Stomach (tissue), 4 donors: ENCODE measurements at regions not wholly inside any gene's neighbourhood (a gene's known extent, or its start where the extent isn't known, plus 50 kb on each side); places are given as distances from the start of the nearest gene placed in this dataset.
A peak's percentile ranks its signal among the peaks of the same experiment; 100 is the strongest.

Experiments used
- POLR2A ChIP-seq, 4 donors: fragments of 450-650 bp; IDR thresholded peaks; one replicate each; pipeline ENCODE4 v1.6.1; 2016; ENCODE audit warnings: antibody characterized with exemption in 4 of 4, control low read depth in 2 of 4, mild to moderate bottlenecking in 1 of 4, moderate library complexity in 1 of 4
- POLR2AphosphoS5 ChIP-seq, 3 donors: sonication (generic); formaldehyde crosslinking; IDR thresholded peaks; one replicate each; pipeline ENCODE4 v1.6.1; 2016; ENCODE audit warnings: antibody characterized with exemption in 3 of 3
- TF ChIP-seq, protein P1 (sequence below), 7 experiments: fragments of 450-650 bp in 4 of 7; fragments of 200-600 bp in 3 of 7; sonication (generic) in 3 of 7; IDR thresholded peaks; one replicate each; pipeline ENCODE4 v1.5.1; 2016 to 2019; ENCODE audit warnings: antibody characterized with exemption in 7 of 7, control low read depth in 2 of 7, mild to moderate bottlenecking in 1 of 7

DNA sequence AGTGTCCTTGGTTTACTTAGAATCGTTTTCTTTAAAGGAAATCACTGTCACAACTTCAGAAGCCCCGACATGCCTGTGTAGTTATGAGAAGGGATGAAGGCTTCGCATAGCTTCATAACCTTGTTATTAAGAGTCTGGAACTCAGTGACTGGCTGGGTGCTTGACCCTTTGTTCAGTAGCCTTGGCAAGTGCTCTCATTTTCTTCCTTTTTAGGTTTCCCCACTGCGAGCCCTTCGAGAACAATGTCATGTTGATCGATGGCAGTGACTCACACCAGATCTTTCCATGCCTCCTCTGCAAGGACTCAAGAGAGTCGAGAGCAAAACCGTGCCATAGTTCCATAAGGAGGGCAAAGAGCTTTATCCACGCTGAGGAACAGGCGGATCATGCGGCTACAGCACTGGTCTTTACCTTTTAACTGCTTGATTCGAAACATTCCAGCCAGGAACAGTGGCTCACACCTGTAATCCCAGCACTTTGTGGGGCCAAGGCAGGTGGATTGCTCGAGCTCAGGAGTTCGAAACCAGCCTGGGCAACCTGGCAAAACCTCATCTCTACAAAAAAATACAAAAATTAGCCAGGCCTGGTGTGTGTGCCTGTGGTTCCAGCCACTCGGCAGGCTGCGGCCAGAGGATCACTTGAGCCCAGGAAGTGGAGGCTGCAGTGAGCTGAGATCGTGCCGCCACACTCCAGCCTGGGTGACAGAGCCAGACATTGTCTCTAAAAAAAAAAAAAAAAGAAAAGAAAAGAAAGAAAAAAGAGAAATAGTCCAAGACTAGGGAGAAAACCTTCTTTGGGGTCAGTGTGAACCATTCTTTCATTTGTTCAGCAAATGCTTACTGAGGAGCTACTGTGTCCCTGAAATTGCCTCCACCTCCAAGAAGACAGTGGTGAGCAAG lies 95.4 kb upstream of the ERRFI1 start:
- TF ChIP-seq, protein P1, sequence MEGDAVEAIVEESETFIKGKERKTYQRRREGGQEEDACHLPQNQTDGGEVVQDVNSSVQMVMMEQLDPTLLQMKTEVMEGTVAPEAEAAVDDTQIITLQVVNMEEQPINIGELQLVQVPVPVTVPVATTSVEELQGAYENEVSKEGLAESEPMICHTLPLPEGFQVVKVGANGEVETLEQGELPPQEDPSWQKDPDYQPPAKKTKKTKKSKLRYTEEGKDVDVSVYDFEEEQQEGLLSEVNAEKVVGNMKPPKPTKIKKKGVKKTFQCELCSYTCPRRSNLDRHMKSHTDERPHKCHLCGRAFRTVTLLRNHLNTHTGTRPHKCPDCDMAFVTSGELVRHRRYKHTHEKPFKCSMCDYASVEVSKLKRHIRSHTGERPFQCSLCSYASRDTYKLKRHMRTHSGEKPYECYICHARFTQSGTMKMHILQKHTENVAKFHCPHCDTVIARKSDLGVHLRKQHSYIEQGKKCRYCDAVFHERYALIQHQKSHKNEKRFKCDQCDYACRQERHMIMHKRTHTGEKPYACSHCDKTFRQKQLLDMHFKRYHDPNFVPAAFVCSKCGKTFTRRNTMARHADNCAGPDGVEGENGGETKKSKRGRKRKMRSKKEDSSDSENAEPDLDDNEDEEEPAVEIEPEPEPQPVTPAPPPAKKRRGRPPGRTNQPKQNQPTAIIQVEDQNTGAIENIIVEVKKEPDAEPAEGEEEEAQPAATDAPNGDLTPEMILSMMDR (IDR thresholded peaks at IDR 0.05), result no peak
- TF ChIP-seq POLR2A (IDR thresholded peaks at IDR 0.05), result no peak
- peak; percentile 82 to 96 (median 94) for TF ChIP-seq POLR2AphosphoS5 (IDR thresholded peaks at IDR 0.05)
